ENCODE measurements at regions not wholly inside any gene's neighbourhood (a gene's known extent, or its start where the extent isn't known, plus 50 kb on each side); places are given as distances from the start of the nearest gene placed in this dataset.
"Not testable (repeated sequence)": the region's sequence is repeated elsewhere in the genome, so short reads cannot be mapped to it uniquely, and the experiment has no call there.

- H3K27me3 ChIP-seq (ENCODE audit: insufficient read depth); H3K9ac ChIP-seq; CTCF ChIA-PET; DNase-seq; H3K79me2 ChIP-seq (ENCODE audit: insufficient read depth); H3K9me2 ChIP-seq; H3K9me3 ChIP-seq; H3K4me3 ChIP-seq (ENCODE audit: low read depth in 2 of 2, low read length in 1 of 2); H3K4me1 ChIP-seq (ENCODE audit: control insufficient read depth in 1 of 2, insufficient read depth in 2 of 2, low read depth in 1 of 2, low read length in 1 of 2); H3F3A ChIP-seq (replicated peaks; ENCODE audit: insufficient read depth); H2AFZ ChIP-seq (ENCODE audit: low read depth); POLR2A ChIA-PET; H4K20me1 ChIP-seq (ENCODE audit: insufficient read depth); H3K27ac ChIP-seq (ENCODE audit: low read depth in 2 of 2, low read length in 1 of 2); H3K4me2 ChIP-seq; H3K36me3 ChIP-seq (replicated peaks in 1 of 2; ENCODE audit: control insufficient read depth in 1 of 2, insufficient read depth in 2 of 2, low read length in 1 of 2): not testable (repeated sequence)
- no CpG with 5 or more reads among the region's 2 CpGs for WGBS (ENCODE audit: low lambda C conversion rate)
These were observed 68.1 kb downstream of the GOLGA6L6 start for GRCh38 chr15:20473465-20473864.

GRCh38 chr15:20472983-20473382, 68.6 kb downstream of the GOLGA6L6 start:
- H3F3A ChIP-seq (replicated peaks; ENCODE audit: insufficient read depth); H3K9ac ChIP-seq; H4K20me1 ChIP-seq (ENCODE audit: insufficient read depth); H3K9me3 ChIP-seq; H3K9me2 ChIP-seq; CTCF ChIA-PET; H3K27ac ChIP-seq (ENCODE audit: low read depth in 2 of 2, low read length in 1 of 2); H3K4me1 ChIP-seq (ENCODE audit: control insufficient read depth in 1 of 2, insufficient read depth in 2 of 2, low read depth in 1 of 2, low read length in 1 of 2); H3K27me3 ChIP-seq (ENCODE audit: insufficient read depth); POLR2A ChIA-PET; DNase-seq; H3K4me3 ChIP-seq (ENCODE audit: low read depth in 2 of 2, low read length in 1 of 2); H3K36me3 ChIP-seq (replicated peaks in 1 of 2; ENCODE audit: control insufficient read depth in 1 of 2, insufficient read depth in 2 of 2, low read length in 1 of 2); H3K79me2 ChIP-seq (ENCODE audit: insufficient read depth); H3K4me2 ChIP-seq; H2AFZ ChIP-seq (ENCODE audit: low read depth): not testable (repeated sequence)
- WGBS (ENCODE audit: low lambda C conversion rate) = 64% methylated on average over 4 of the region's 4 CpGs

- H3K9me2 ChIP-seq; CTCF ChIA-PET; H2AFZ ChIP-seq (ENCODE audit: low read depth); H4K20me1 ChIP-seq (ENCODE audit: insufficient read depth); H3K4me3 ChIP-seq (ENCODE audit: low read depth in 2 of 2, low read length in 1 of 2); H3K36me3 ChIP-seq (replicated peaks in 1 of 2; ENCODE audit: control insufficient read depth in 1 of 2, insufficient read depth in 2 of 2, low read length in 1 of 2); H3K9ac ChIP-seq; H3K4me2 ChIP-seq; H3K4me1 ChIP-seq (ENCODE audit: control insufficient read depth in 1 of 2, insufficient read depth in 2 of 2, low read depth in 1 of 2, low read length in 1 of 2); H3K79me2 ChIP-seq (ENCODE audit: insufficient read depth); H3F3A ChIP-seq (replicated peaks; ENCODE audit: insufficient read depth); H3K27ac ChIP-seq (ENCODE audit: low read depth in 2 of 2, low read length in 1 of 2); H3K9me3 ChIP-seq; DNase-seq; POLR2A ChIA-PET; H3K27me3 ChIP-seq (ENCODE audit: insufficient read depth): not testable (repeated sequence)
- WGBS (ENCODE audit: low lambda C conversion rate) = 100% methylated on average over 2 of the region's 6 CpGs
These were observed 70.8 kb downstream of the GOLGA6L6 start for GRCh38 chr15:20470810-20471209.

GRCh38 chr15:20441138-20441537, 100.5 kb downstream of the GOLGA6L6 start:
- no CpG with 5 or more reads among the region's 3 CpGs for WGBS (ENCODE audit: low lambda C conversion rate)
- H4K20me1 ChIP-seq (ENCODE audit: insufficient read depth); H3K4me1 ChIP-seq (ENCODE audit: control insufficient read depth in 1 of 2, insufficient read depth in 2 of 2, low read depth in 1 of 2, low read length in 1 of 2); H2AFZ ChIP-seq (ENCODE audit: low read depth); POLR2A ChIA-PET; H3K36me3 ChIP-seq (replicated peaks in 1 of 2; ENCODE audit: control insufficient read depth in 1 of 2, insufficient read depth in 2 of 2, low read length in 1 of 2); H3K9me2 ChIP-seq; H3K79me2 ChIP-seq (ENCODE audit: insufficient read depth); H3K27me3 ChIP-seq (ENCODE audit: insufficient read depth); H3K4me2 ChIP-seq; CTCF ChIA-PET; H3F3A ChIP-seq (replicated peaks; ENCODE audit: insufficient read depth); H3K27ac ChIP-seq (ENCODE audit: low read depth in 2 of 2, low read length in 1 of 2); H3K9ac ChIP-seq; H3K4me3 ChIP-seq (ENCODE audit: low read depth in 2 of 2, low read length in 1 of 2); DNase-seq; H3K9me3 ChIP-seq: not testable (repeated sequence)

DNA sequence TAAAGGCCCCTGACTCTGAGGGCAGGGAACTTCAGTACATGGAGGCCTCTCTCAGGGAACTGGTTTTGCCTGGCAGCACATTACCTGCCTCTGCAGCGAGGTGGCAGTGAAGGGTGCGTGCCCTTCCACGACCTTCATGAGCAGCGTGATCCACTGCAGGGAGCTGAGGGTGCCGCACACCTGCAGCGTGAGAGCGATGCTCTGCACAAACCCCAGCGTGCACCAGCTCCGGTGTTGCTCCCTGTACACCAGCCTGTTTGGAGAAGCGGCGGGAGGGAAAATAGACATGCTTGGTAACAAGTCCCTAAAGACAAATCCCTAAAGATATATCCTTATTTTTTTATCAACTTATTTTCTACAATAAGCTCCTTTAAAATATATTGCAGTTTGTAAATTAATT, 101.2 kb downstream of the GOLGA6L6 start:
- H3K27ac ChIP-seq (ENCODE audit: low read depth in 2 of 2, low read length in 1 of 2); POLR2A ChIA-PET; H3K4me2 ChIP-seq; H3K36me3 ChIP-seq (replicated peaks in 1 of 2; ENCODE audit: control insufficient read depth in 1 of 2, insufficient read depth in 2 of 2, low read length in 1 of 2); H2AFZ ChIP-seq (ENCODE audit: low read depth); H3K27me3 ChIP-seq (ENCODE audit: insufficient read depth); DNase-seq; H3K79me2 ChIP-seq (ENCODE audit: insufficient read depth); H3K4me3 ChIP-seq (ENCODE audit: low read depth in 2 of 2, low read length in 1 of 2); H3K9me2 ChIP-seq; H4K20me1 ChIP-seq (ENCODE audit: insufficient read depth); CTCF ChIA-PET; H3K4me1 ChIP-seq (ENCODE audit: control insufficient read depth in 1 of 2, insufficient read depth in 2 of 2, low read depth in 1 of 2, low read length in 1 of 2); H3K9me3 ChIP-seq; H3K9ac ChIP-seq; H3F3A ChIP-seq (replicated peaks; ENCODE audit: insufficient read depth): not testable (repeated sequence)
- 83% methylated on average over 7 of the region's 11 CpGs for WGBS (ENCODE audit: low lambda C conversion rate)

DNA sequence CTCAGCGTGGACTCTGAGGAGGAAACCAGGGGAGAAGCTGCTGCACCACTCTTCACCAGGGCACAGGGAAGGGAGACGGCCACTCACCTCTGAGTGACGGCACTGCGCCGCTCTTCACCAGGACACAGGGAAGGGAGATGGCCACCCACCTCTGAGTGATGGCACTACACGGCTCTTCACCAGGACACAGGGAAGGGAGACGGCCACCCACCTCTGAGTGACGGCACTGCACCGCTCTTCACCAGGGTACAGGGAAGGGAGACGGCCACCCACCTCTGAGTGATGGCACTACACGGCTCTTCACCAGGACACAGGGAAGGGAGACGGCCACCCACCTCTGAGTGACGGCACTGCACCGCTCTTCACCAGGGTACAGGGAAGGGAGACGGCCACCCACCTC, 102.5 kb downstream of the GOLGA6L6 start:
- H2AFZ ChIP-seq (ENCODE audit: low read depth); H3K4me3 ChIP-seq (ENCODE audit: low read depth in 2 of 2, low read length in 1 of 2); H3K27me3 ChIP-seq (ENCODE audit: insufficient read depth); DNase-seq; H3K36me3 ChIP-seq (replicated peaks in 1 of 2; ENCODE audit: control insufficient read depth in 1 of 2, insufficient read depth in 2 of 2, low read length in 1 of 2); CTCF ChIA-PET; H3K4me1 ChIP-seq (ENCODE audit: control insufficient read depth in 1 of 2, insufficient read depth in 2 of 2, low read depth in 1 of 2, low read length in 1 of 2); H3K4me2 ChIP-seq; POLR2A ChIA-PET; H3K79me2 ChIP-seq (ENCODE audit: insufficient read depth); H3K9me2 ChIP-seq; H3K27ac ChIP-seq (ENCODE audit: low read depth in 2 of 2, low read length in 1 of 2); H3K9ac ChIP-seq; H3F3A ChIP-seq (replicated peaks; ENCODE audit: insufficient read depth); H4K20me1 ChIP-seq (ENCODE audit: insufficient read depth); H3K9me3 ChIP-seq: not testable (repeated sequence)
- WGBS (ENCODE audit: low lambda C conversion rate) = 93% methylated on average over 3 of the region's 15 CpGs

DNA sequence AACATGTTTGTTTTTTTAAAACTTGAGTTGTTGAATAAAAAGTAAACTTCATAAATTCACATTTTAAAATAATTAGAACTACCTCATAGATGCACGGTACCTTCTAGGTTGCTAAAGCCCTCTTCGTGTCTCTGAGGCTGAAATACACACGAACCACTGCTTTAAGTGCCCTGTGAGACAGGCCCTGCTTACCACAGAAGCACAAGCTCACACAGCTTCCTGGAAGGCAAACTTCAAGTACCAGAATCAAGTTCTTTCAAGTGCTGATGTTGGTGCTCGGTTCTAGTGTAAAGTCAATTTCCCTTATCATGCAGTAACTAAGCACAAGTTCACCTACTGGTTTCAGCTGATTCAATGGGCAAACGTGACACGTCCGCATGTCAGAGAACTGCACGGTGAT, 103.3 kb downstream of the GOLGA6L6 start:
- H3K79me2 ChIP-seq (ENCODE audit: insufficient read depth); H4K20me1 ChIP-seq (ENCODE audit: insufficient read depth); H3K27ac ChIP-seq (ENCODE audit: low read depth in 2 of 2, low read length in 1 of 2); H3K9me2 ChIP-seq; POLR2A ChIA-PET; DNase-seq; H3K9ac ChIP-seq; H3K27me3 ChIP-seq (ENCODE audit: insufficient read depth); H2AFZ ChIP-seq (ENCODE audit: low read depth); H3K4me1 ChIP-seq (ENCODE audit: control insufficient read depth in 1 of 2, insufficient read depth in 2 of 2, low read depth in 1 of 2, low read length in 1 of 2); CTCF ChIA-PET; H3K4me2 ChIP-seq; H3F3A ChIP-seq (replicated peaks; ENCODE audit: insufficient read depth); H3K36me3 ChIP-seq (replicated peaks in 1 of 2; ENCODE audit: control insufficient read depth in 1 of 2, insufficient read depth in 2 of 2, low read length in 1 of 2); H3K4me3 ChIP-seq (ENCODE audit: low read depth in 2 of 2, low read length in 1 of 2); H3K9me3 ChIP-seq: not testable (repeated sequence)
- WGBS (ENCODE audit: low lambda C conversion rate) = no CpG with 5 or more reads among the region's 8 CpGs
